GM12865 (cell line): ENCODE measurements at regions not wholly inside any gene's neighbourhood (a gene's known extent, or its start where the extent isn't known, plus 50 kb on each side); places are given as distances from the start of the nearest gene placed in this dataset.
"Not testable (repeated sequence)": the region's sequence is repeated elsewhere in the genome, so short reads cannot be mapped to it uniquely, and the experiment has no call there.

ENCODE experiments used
- DNase-seq: peaks from one replicate; pipeline ENCODE4 v3.0.0; 2010; ENCODE audit warnings: low read depth
- H3K4me3 ChIP-seq: 2 replicates; pipeline ENCODE4 v1.5.1; 2011; ENCODE audit warnings: mild to moderate bottlenecking, low read depth, low read length, control low read depth
- CTCF ChIP-seq: IDR thresholded peaks from 2 replicates; pipeline ENCODE4 v1.5.1; 2011; ENCODE audit warnings: low read length, control low read depth, low read depth, inconsistent platforms; ENCODE audit not compliant: insufficient read depth; ENCODE audit errors: missing control alignments

DNA sequence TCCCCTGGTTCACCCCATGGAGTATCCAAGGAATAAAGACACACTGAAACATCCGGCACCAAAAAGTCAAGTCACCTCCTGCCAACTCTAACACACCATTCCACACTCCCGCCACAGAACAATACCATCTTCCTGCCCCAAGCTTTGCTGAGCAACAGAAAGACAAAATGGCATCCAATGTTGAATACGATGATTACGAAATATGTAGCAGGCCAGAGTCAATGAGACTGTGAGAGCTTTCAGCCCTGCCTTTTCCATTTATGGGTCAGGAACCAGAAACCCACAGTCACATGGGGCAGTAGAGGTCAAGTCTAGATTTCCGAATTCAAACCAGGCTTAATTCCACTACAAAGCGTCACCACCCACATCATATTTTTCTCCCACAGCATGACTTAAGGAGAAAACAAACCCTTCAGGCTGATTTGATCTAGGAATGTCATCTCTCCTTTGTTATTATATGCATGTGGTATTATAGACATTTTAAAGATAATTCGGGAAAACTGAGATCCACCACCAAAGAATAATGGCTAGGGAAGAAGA is 249.8 kb downstream of the SETD4 start:
- DNase-seq: no peak
- TF ChIP-seq CTCF: no peak
- no peak overlapping the region for H3K4me3 ChIP-seq

DNA sequence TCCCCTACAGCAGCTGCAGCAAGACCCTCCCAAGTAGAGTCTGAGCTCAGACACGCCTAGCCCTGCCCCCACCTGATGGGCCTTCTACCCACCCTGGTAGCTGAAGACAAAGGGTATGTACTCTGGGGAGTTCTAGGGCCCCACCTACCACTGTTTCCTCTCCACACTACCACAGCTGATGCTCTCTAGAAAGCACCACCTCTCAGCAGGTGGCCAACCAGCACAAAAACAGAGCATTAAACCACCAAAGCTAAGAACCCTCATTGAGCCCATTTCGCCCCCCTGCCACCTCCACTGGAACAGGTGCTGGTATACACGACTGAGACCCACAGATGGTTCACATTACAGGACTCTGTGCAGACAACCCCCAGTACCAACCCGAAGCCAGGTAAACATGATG is 258.9 kb downstream of the SETD4 start:
- H3K4me3 ChIP-seq: no peak overlapping the region
- DNase-seq: peak; percentile 2
- TF ChIP-seq CTCF: no peak

GRCh38 chr21:35800796-35801385 is 259.4 kb downstream of the SETD4 start:
- not testable (repeated sequence) for H3K4me3 ChIP-seq, DNase-seq

GRCh38 chr21:35796844-35797243 is 263.5 kb downstream of the SETD4 start:
- no peak for TF ChIP-seq CTCF
- no peak for DNase-seq
- H3K4me3 ChIP-seq: no peak overlapping the region

DNA sequence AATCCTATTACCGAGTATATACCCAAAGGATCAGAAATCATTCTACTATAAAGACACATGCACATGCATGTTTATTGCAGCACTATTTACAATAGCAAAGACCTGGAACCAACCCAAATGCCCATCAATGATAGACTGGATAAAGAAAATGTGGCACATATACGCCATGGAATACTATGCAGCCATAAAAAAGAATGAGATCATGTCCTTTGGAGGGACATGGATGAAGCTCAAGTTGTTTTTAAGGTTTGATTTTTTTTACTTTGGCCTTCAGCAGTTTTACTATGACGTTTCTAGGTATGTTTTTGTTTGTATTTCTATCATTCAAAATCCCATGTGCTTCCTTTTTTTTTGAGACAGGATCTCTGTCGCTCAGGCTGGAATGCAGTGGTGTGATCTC is 265.8 kb downstream of the SETD4 start:
- not testable (repeated sequence) for DNase-seq

DNA sequence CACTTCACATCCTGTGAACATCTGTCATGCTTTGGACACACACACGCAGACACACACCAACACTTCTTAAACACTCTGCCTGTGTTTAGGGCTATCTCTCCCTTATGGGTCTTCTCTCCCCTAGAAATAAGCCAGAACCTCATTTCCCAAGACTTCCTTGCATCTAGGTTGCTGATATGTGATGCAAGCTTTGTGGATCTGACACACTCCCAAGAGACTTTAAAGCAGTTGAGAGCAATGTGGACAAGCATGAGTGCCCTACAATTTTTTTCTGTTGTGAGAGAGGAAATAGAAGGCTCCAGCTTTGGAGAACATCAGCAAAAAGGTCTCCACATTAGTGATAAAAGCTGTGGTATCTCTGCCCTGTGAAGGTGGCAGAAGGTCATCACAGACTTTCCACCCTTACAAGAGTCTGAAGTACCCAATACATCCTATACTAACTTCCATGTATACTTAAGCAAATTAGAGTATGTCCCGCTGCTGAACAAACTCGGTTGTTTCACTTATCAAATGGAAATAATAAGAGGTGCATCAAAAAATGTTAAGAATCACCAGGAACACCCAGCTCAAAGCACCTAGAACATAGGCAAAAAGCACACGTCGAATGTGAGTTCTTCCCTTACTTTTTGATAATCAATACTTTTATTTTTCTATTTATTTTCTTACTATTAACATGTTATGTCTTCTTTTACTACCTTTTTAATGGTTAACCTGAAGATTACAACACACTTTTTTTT is 267.6 kb downstream of the SETD4 start:
- no peak overlapping the region for H3K4me3 ChIP-seq
- no peak for DNase-seq
- TF ChIP-seq CTCF: no peak

More for the DNA sequence above, 265.8 kb downstream of the SETD4 start:
- H3K4me3 ChIP-seq: not testable (repeated sequence)

DNA sequence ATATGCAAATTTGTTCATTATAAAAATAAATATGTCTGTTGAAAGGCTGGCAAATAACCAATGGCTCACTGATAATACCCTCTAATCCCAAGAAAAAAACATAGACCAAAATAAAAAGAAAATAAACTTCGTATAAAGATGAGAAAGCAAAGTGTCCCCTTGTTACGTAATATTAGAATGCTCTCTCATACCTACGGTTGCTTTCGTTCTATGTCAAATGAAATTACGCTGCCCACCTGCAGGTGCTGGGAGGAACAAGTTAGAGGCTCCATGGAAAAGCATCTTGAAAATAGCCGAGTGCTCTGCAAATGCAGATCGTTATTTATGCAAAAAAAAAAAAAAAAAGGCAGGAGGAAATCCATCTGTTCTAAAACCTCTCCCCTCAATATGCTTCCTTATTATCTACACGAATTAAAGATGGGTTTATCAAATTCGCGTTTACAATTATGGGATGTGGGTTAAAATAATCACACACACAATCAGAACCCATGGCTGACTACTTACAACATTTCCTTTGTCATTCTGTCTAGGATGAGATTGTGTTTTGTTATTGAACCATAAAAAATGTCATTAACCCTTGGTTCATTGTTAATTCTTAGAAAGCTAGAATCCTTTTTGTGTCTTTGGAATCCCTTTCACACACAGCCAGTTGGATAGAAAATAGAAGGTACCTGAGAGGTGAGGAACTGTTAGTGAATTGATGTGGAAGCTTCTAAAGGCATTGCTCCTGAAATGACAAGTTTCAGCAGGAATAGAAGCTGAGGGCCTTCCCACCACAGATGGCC is 268.6 kb downstream of the SETD4 start:
- DNase-seq: no peak
- H3K4me3 ChIP-seq: no peak overlapping the region
- TF ChIP-seq CTCF: no peak
